HEK293T (cell line): ENCODE measurements at regions not wholly inside any gene's neighbourhood (a gene's known extent, or its start where the extent isn't known, plus 50 kb on each side); places are given as distances from the start of the nearest gene placed in this dataset.

Experiments
- ARNT ChIP-seq: fragments of 450-650 bp; IDR thresholded peaks from 2 replicates; pipeline ENCODE4 v1.6.1; 2017; ENCODE audit warnings: mild to moderate bottlenecking
- SP1 ChIP-seq: fragments of 450-650 bp; IDR thresholded peaks from 2 replicates; pipeline ENCODE4 v1.6.1; 2017
- SUZ12 ChIP-seq: fragments of 450-650 bp; IDR thresholded peaks from 2 replicates; pipeline ENCODE4 v1.6.1; 2016; ENCODE audit warnings: mild to moderate bottlenecking
- TARDBP ChIP-seq: fragments of 450-650 bp; IDR thresholded peaks from 2 replicates; pipeline ENCODE4 v1.6.1; 2016
- TF ChIP-seq, protein P1 (sequence below): fragments of 450-650 bp; IDR thresholded peaks from 2 replicates; pipeline ENCODE4 v1.6.1; 2016

GRCh38 chr22:48315439-48316256 is 1512.0 kb downstream of the BRD1 start:
- TF ChIP-seq SUZ12: no peak
- TF ChIP-seq ARNT: no peak
- TF ChIP-seq, protein P1, sequence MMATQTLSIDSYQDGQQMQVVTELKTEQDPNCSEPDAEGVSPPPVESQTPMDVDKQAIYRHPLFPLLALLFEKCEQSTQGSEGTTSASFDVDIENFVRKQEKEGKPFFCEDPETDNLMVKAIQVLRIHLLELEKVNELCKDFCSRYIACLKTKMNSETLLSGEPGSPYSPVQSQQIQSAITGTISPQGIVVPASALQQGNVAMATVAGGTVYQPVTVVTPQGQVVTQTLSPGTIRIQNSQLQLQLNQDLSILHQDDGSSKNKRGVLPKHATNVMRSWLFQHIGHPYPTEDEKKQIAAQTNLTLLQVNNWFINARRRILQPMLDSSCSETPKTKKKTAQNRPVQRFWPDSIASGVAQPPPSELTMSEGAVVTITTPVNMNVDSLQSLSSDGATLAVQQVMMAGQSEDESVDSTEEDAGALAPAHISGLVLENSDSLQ: no peak
- TF ChIP-seq TARDBP: no peak
- TF ChIP-seq SP1: no peak
